K562 (cell line): ENCODE measurements at regions not wholly inside any gene's neighbourhood (a gene's known extent, or its start where the extent isn't known, plus 50 kb on each side); places are given as distances from the start of the nearest gene placed in this dataset.
A peak's percentile ranks its signal among the peaks of the same experiment; 100 is the strongest.

Experiments
- ATAC-seq: fragments of 200-7000 bp; cut with Tn5 transposase; 3 replicates; pipeline ENCODE4 v1.9.1; 2020; ENCODE audit warnings: moderate library complexity
- BruUV-seq: library from RNA; stranded (reverse); fragments of 400-500 nt; replicated peaks from 2 replicates; lab custom pipeline; 2021; lab: Mats Ljungman, UMichigan
- CTCF ChIA-PET: fragments of 300-600 bp; formaldehyde crosslinking; extraction: SDS; loops from one replicate; lab custom pipeline; 2021; ENCODE audit warnings: low intra/inter-chr PET ratio; lab: Yijun Ruan, JAX
- POLR2A ChIA-PET: fragments of 300-600, 350-650 bp; sonication (Branson Sonifier 250); formaldehyde crosslinking; extraction: SDS; loops from one replicate; lab custom pipeline; 2021; ENCODE audit warnings: antibody characterized with exemption, inconsistent platforms; lab: Yijun Ruan, JAX
- DNase-seq, 4 experiments: peaks; one replicate each; pipeline versions ENCODE4 v3.0.0 to v3.0.0-alpha.2; 2011 to 2018; ENCODE audit warnings: low spot score in 3 of 4, mixed read lengths in 3 of 4; ENCODE audit errors: extremely low read depth in 1 of 4
- FAIRE-seq: peaks from 2 replicates; lab custom pipeline; 2011; peaks lifted over from hg19 to GRCh38; lab: Jason Lieb, UNC
- H2AFZ ChIP-seq: 2 replicates; pipeline ENCODE4 v1.6.0; 2011; ENCODE audit warnings: low read depth, low read length, control low read depth, inconsistent platforms
- H3K27ac ChIP-seq: fragments of 200-600 bp; 3 replicates; pipeline ENCODE4 v1.8.0; 2011; ENCODE audit warnings: low read depth, mild to moderate bottlenecking, control low read depth, inconsistent platforms, low read length, moderate library complexity, mixed read lengths; ENCODE audit errors: extremely low read depth
- H3K27me3 ChIP-seq, 2 experiments: fragments of 300-600 bp in 1 of 2; 2 replicates in 1 of 2; 3 replicates in 1 of 2; pipeline versions ENCODE4 v1.6.0 to v1.8.0; 2011; ENCODE audit warnings: inconsistent platforms in 2 of 2, low read length in 2 of 2, mild to moderate bottlenecking in 1 of 2, mixed read lengths in 1 of 2, moderate library complexity in 1 of 2; ENCODE audit not compliant: control insufficient read depth in 2 of 2, insufficient read depth in 2 of 2
- H3K36me3 ChIP-seq: fragments of 300-600 bp; 3 replicates; pipeline ENCODE4 v1.8.0; 2011; ENCODE audit warnings: mild to moderate bottlenecking, low read length, inconsistent platforms; ENCODE audit not compliant: control insufficient read depth, insufficient read depth
- H3K4me1 ChIP-seq, 2 experiments: fragments of 200-600 bp in 1 of 2; replicated peaks in 1 of 2; 2 replicates in 1 of 2; 3 replicates in 1 of 2; pipeline versions ENCODE4 v1.5.1 to v1.8.0; 2011; ENCODE audit warnings: inconsistent platforms in 2 of 2, low read length in 2 of 2, mild to moderate bottlenecking in 1 of 2, mixed read lengths in 1 of 2, moderate library complexity in 1 of 2; ENCODE audit not compliant: control insufficient read depth in 2 of 2, insufficient read depth in 2 of 2
- H3K4me2 ChIP-seq: 2 replicates; pipeline ENCODE4 v1.6.1; 2011; ENCODE audit warnings: low read length, control low read depth, inconsistent platforms, mixed read lengths; ENCODE audit not compliant: insufficient read depth
- H3K4me3 ChIP-seq: fragments of 200-600 bp; sonication (generic), shearing (Covaris generic); 2 replicates; pipeline ENCODE4 v1.5.1; 2016; ENCODE audit warnings: control low read depth, inconsistent platforms
- H3K79me2 ChIP-seq: fragments of 200-600 bp; 3 replicates; pipeline ENCODE4 v1.8.0; 2011; ENCODE audit warnings: low read length, inconsistent platforms; ENCODE audit not compliant: control insufficient read depth, insufficient read depth
- H3K9ac ChIP-seq, 2 experiments: 2 replicates each; pipeline versions ENCODE4 v1.6.0 to v1.6.1; 2011; ENCODE audit warnings: low read depth in 2 of 2, low read length in 2 of 2, control low read depth in 1 of 2, inconsistent platforms in 1 of 2, mild to moderate bottlenecking in 1 of 2, mixed read lengths in 1 of 2; ENCODE audit not compliant: insufficient read depth in 1 of 2
- H3K9me1 ChIP-seq: one replicate; pipeline ENCODE4 v1.6.0; 2011; ENCODE audit warnings: inconsistent platforms, mild to moderate bottlenecking, low read length, moderate library complexity; ENCODE audit not compliant: control insufficient read depth, insufficient read depth
- H3K9me3 ChIP-seq: replicated peaks from 2 replicates; pipeline ENCODE4 v1.5.1; 2011; ENCODE audit warnings: low read depth, low read length, inconsistent platforms; ENCODE audit not compliant: control insufficient read depth, insufficient read depth
- H4K20me1 ChIP-seq: replicated peaks from 2 replicates; pipeline ENCODE4 v1.6.1; 2011; ENCODE audit warnings: low read length, inconsistent platforms, mixed read lengths; ENCODE audit not compliant: control insufficient read depth, insufficient read depth
- ATF1 ChIP-seq, 2 experiments: fragments of 450-650 bp in 1 of 2; IDR thresholded peaks; 2 replicates each; pipeline ENCODE4 v1.6.1; 2016; ENCODE audit warnings: missing compliant biosample characterization in 1 of 2, missing genetic modification characterization in 1 of 2
- ATF3 ChIP-seq, 2 experiments: fragments of 450-650 bp in 1 of 2; sonication (generic) in 1 of 2; formaldehyde crosslinking in 1 of 2; IDR thresholded peaks in 1 of 2; conservative IDR thresholded peaks in 1 of 2; 2 replicates each; pipeline versions ENCODE4 v1.6.1 to v1.8.1; 2016 to 2023; ENCODE audit warnings: mild to moderate bottlenecking in 2 of 2, moderate library complexity in 2 of 2, inconsistent platforms in 1 of 2, missing genetic modification reagents in 1 of 2
- NFIX ChIP-seq: fragments of 250-450 bp; sonication (Bioruptor Pico); IDR thresholded peaks from 2 replicates; pipeline ENCODE4 v1.4.0; 2020; ENCODE audit warnings: low read depth, mild to moderate bottlenecking, moderate library complexity
- PRMT5 ChIP-seq: sonication (generic); formaldehyde crosslinking; IDR thresholded peaks from 2 replicates; pipeline ENCODE4 v1.5.0; 2020; ENCODE audit warnings: missing genetic modification reagents
- YY1 ChIP-seq, 3 experiments: IDR thresholded peaks; 2 replicates each; pipeline ENCODE4 v1.6.1; 2011; ENCODE audit warnings: low read length in 2 of 3, mild to moderate bottlenecking in 2 of 3, moderate library complexity in 2 of 3, borderline replicate concordance in 1 of 3, control low read depth in 1 of 3, low read depth in 1 of 3; ENCODE audit not compliant: insufficient read depth in 3 of 3, insufficient replicate concordance in 2 of 3, control insufficient read depth in 1 of 3, insufficient read length in 1 of 3; ENCODE audit errors: extremely low read depth in 1 of 3
- ZBTB26 ChIP-seq: fragments of 450-650 bp; formaldehyde crosslinking; IDR thresholded peaks from 2 replicates; pipeline ENCODE4 v1.4.0; 2022; ENCODE audit warnings: missing genetic modification characterization
- ZFX ChIP-seq: sonication (generic); formaldehyde crosslinking; IDR thresholded peaks from 2 replicates; pipeline ENCODE4 v1.8.0; 2022; ENCODE audit warnings: mild to moderate bottlenecking, missing genetic modification reagents, moderate library complexity
- ZNF140 ChIP-seq: fragments of 250-450 bp; sonication (Bioruptor Pico); IDR thresholded peaks from 2 replicates; pipeline ENCODE4 v1.8.0; 2021; ENCODE audit warnings: moderate library complexity, mild to moderate bottlenecking, inconsistent platforms
- ZNF280A ChIP-seq: fragments of 450-650 bp; IDR thresholded peaks from 2 replicates; pipeline ENCODE4 v1.6.1; 2018; ENCODE audit warnings: mild to moderate bottlenecking, low read depth; ENCODE audit not compliant: partially characterized antibody
- ZNF324 ChIP-seq: fragments of 250-450 bp; sonication (Bioruptor Pico); IDR thresholded peaks from 2 replicates; pipeline ENCODE4 v1.4.0; 2020; ENCODE audit warnings: mild to moderate bottlenecking
- ZNF589 ChIP-seq: fragments of 200-800 bp; sonication (Bioruptor generic); IDR thresholded peaks from 2 replicates; pipeline ENCODE4 v1.6.1; 2016; ENCODE audit warnings: low read depth, missing genetic modification characterization, missing compliant biosample characterization
- WGBS: fragments of 100-300 bp; shearing (Covaris generic); methylation state at CpG from one replicate; pipeline ENCODE4 v1.1.6; 2016; ENCODE audit warnings: low coverage, mixed read lengths; ENCODE audit not compliant: insufficient coverage; ENCODE audit errors: missing lambda C conversion rate; 5-methylcytosine and 5-hydroxymethylcytosine counted together
- in situ Hi-C: fragments of 300-500 bp; cut with MboI; formaldehyde crosslinking; loops from 4 replicates; pipeline ENCODE4 v1.15.0; 2018; ENCODE audit warnings: inconsistent platforms, mixed read lengths
- intact Hi-C: fragments of 100-400 bp; cut with micrococcal nuclease; formaldehyde crosslinking; loops from 2 replicates; pipeline ENCODE4 v1.14.2; 2022

- Histone ChIP-seq H3K79me2 (no peaks in the 10 kb centered on the region), H3K4me3 (no peak overlapping the region), H3K27me3 (no peaks in the 10 kb centered on the region), H3K36me3 (no peaks in the 10 kb centered on the region), H3K9me1 (no peaks in the 10 kb centered on the region), H4K20me1 (no peaks in the 10 kb centered on the region), H3K27ac (no peak overlapping the region), H3K4me2 (no peak overlapping the region), H3K4me1 (no peaks in the 10 kb centered on the region; a peak in 1 of 5 replicates), H2AFZ (no peak overlapping the region), H3K9ac (no peak overlapping the region), H3K9me3 (no peaks in the 10 kb centered on the region)
- no peak for TF ChIP-seq ZFX (CRISPR knock-in tag)
- 0 out of 2 replicates have a peak, but pooled peaks have one; percentile 15 for TF ChIP-seq ATF3 (IDR thresholded peaks at IDR 0.05)
- no peak for TF ChIP-seq ATF3 (CRISPR knock-in tag; conservative IDR thresholded peaks at IDR 0.05)
- no peak for TF ChIP-seq PRMT5 (CRISPR knock-in tag)
- in situ Hi-C loops (loop anchor here (25.0 kb wide), 2 partner anchors 393 to 843 kb away; no protein-coding TSS in a partner anchor), intact Hi-C loops (no loop called here)
- FAIRE-seq (no peak), ATAC-seq (no peak), DNase-seq (peak in 1 of 4 experiments; percentile 2)
- ChIA-PET POLR2A (no interaction called here), CTCF (interaction anchor here (0.7 kb wide), 1 partner anchor 322 kb away, joined by 3 read pairs; no protein-coding TSS in a partner anchor)
- WGBS: under 1% methylated on average over 7 of the region's 7 CpGs
- BruUV-seq: no TSS peak
These were observed 249.1 kb downstream of the DPY19L2 start for GRCh38 chr12:63419154-63419553.

- intact Hi-C loops: no loop called here
- Histone ChIP-seq H3K4me1 (no peaks in the 10 kb centered on the region; a peak in 1 of 5 replicates), H3K27ac (no peak overlapping the region), H4K20me1 (no peaks in the 10 kb centered on the region), H3K9me3 (no peaks in the 10 kb centered on the region), H3K36me3 (no peaks in the 10 kb centered on the region), H3K9ac (no peak overlapping the region), H3K9me1 (no peaks in the 10 kb centered on the region), H3K79me2 (no peaks in the 10 kb centered on the region), H3K4me2 (no peak overlapping the region), H3K4me3 (no peak overlapping the region), H3K27me3 (no peaks in the 10 kb centered on the region), H2AFZ (no peak overlapping the region)
- ChIA-PET POLR2A (no interaction called here), CTCF (no interaction called here)
- ATAC-seq (no peak), FAIRE-seq (no peak), DNase-seq (no peak)
- no TSS peak for BruUV-seq
- in situ Hi-C loops: loop anchor here (25.0 kb wide), 2 partner anchors 396 to 846 kb away; no protein-coding TSS in a partner anchor
- TF ChIP-seq ZNF589 (CRISPR knock-in tag): no peak
- no peak for TF ChIP-seq YY1 (IDR thresholded peaks at IDR 0.05; ENCODE audit: borderline replicate concordance in 1 of 3, control insufficient read depth in 1 of 3, extremely low read depth in 1 of 3, insufficient read depth in 3 of 3, insufficient read length in 1 of 3, insufficient replicate concordance in 2 of 3, low read depth in 1 of 3, low read length in 2 of 3)
- TF ChIP-seq ZNF140 (CRISPR knock-in tag): no peak
- no peak for TF ChIP-seq ZNF280A
- no peak for TF ChIP-seq NFIX (CRISPR knock-in tag)
- TF ChIP-seq ZNF324 (CRISPR knock-in tag): no peak
- TF ChIP-seq ZBTB26 (CRISPR knock-in tag): no peak
- TF ChIP-seq ATF1 (CRISPR knock-in tag; IDR thresholded peaks at IDR 0.05): no peak
- no peak for TF ChIP-seq ATF1 (tag; IDR thresholded peaks at IDR 0.05)
These were observed 251.5 kb downstream of the DPY19L2 start for GRCh38 chr12:63416788-63417187.
